HepG2 (cell line): ENCODE measurements at regions not wholly inside any gene's neighbourhood (a gene's known extent, or its start where the extent isn't known, plus 50 kb on each side); places are given as distances from the start of the nearest gene placed in this dataset.

Source experiments
- ATAC-seq: fragments of 200-7000 bp; cut with Tn5 transposase; 3 replicates; pipeline ENCODE4 v1.9.1; 2020; ENCODE audit warnings: mild to moderate bottlenecking, moderate library complexity
- BruUV-seq: library from RNA; stranded (reverse); fragments of 400-500 nt; replicated peaks from 2 replicates; lab custom pipeline; 2021; lab: Mats Ljungman, UMichigan
- CTCF ChIA-PET: fragments of 300-600 bp; formaldehyde crosslinking; extraction: SDS; loops from one replicate; lab custom pipeline; 2021; ENCODE audit warnings: low total read pairs, inconsistent platforms, low intra/inter-chr PET ratio; lab: Yijun Ruan, JAX
- POLR2A ChIA-PET: fragments of 350-600 bp; sonication (Branson Sonifier 250); formaldehyde crosslinking; loops from one replicate; lab custom pipeline; 2020; ENCODE audit warnings: antibody characterized with exemption, inconsistent platforms; lab: Yijun Ruan, JAX
- DNase-seq: peaks from one replicate; pipeline ENCODE4 v3.0.0-alpha.2; 2015; ENCODE audit warnings: low spot score
- FAIRE-seq: peaks from 3 replicates; lab custom pipeline; 2011; peaks lifted over from hg19 to GRCh38; lab: Jason Lieb, UNC
- H2AFZ ChIP-seq: one replicate; pipeline ENCODE4 v1.6.1; 2011; ENCODE audit warnings: low read length, inconsistent platforms
- H3K27ac ChIP-seq: fragments of 300-600 bp; 3 replicates; pipeline ENCODE4 v1.8.0; 2011; ENCODE audit warnings: mixed run types, mild to moderate bottlenecking, mixed read lengths, low read length, inconsistent platforms; ENCODE audit not compliant: insufficient read depth; ENCODE audit errors: extremely low read length
- H3K27me3 ChIP-seq, 2 experiments: fragments of 200-600 bp in 1 of 2; 2 replicates in 1 of 2; 3 replicates in 1 of 2; pipeline versions ENCODE4 v1.6.0 to v1.8.0; 2011; ENCODE audit warnings: low read length in 2 of 2, mild to moderate bottlenecking in 2 of 2, moderate library complexity in 2 of 2, inconsistent platforms in 1 of 2; ENCODE audit not compliant: insufficient read depth in 2 of 2, control insufficient read depth in 1 of 2
- H3K36me3 ChIP-seq, 2 experiments: fragments of 200-600 bp in 1 of 2; replicated peaks in 1 of 2; 2 replicates in 1 of 2; 3 replicates in 1 of 2; pipeline versions ENCODE4 v1.5.1 to v1.8.0; 2011; ENCODE audit warnings: low read length in 2 of 2, inconsistent platforms in 1 of 2; ENCODE audit not compliant: insufficient read depth in 2 of 2, control insufficient read depth in 1 of 2
- H3K4me1 ChIP-seq: 2 replicates; pipeline ENCODE4 v1.5.1; 2012; ENCODE audit warnings: low read length, inconsistent platforms; ENCODE audit not compliant: insufficient read depth
- H3K4me2 ChIP-seq: 2 replicates; pipeline ENCODE4 v1.6.0; 2011; ENCODE audit warnings: low read depth, low read length, inconsistent platforms
- H3K4me3 ChIP-seq, 3 experiments: fragments of 200-600 bp in 1 of 3; sonication (generic), shearing (Covaris generic) in 1 of 3; replicated peaks in 1 of 3; 2 replicates each; pipeline ENCODE4 v1.5.1; 2011 to 2016; ENCODE audit warnings: low read length in 3 of 3, inconsistent platforms in 2 of 3, low read depth in 2 of 3, mild to moderate bottlenecking in 2 of 3, control low read depth in 1 of 3, mixed read lengths in 1 of 3; ENCODE audit not compliant: insufficient read depth in 1 of 3
- H3K79me2 ChIP-seq: one replicate; pipeline ENCODE4 v1.6.1; 2011; ENCODE audit warnings: low read length, inconsistent platforms; ENCODE audit not compliant: insufficient read depth
- H3K9ac ChIP-seq: 2 replicates; pipeline ENCODE4 v1.6.0; 2011; ENCODE audit warnings: mild to moderate bottlenecking, low read depth, low read length, inconsistent platforms; ENCODE audit not compliant: insufficient read depth
- H3K9me3 ChIP-seq: 2 replicates; pipeline ENCODE4 v1.5.1; 2012; ENCODE audit warnings: mild to moderate bottlenecking, low read length
- H4K20me1 ChIP-seq: 2 replicates; pipeline ENCODE4 v1.6.0; 2011; ENCODE audit warnings: inconsistent platforms, mild to moderate bottlenecking, low read length, moderate library complexity; ENCODE audit not compliant: insufficient read depth
- CBFB ChIP-seq: sonication (generic); formaldehyde crosslinking; IDR thresholded peaks from 2 replicates; pipeline ENCODE4 v1.4.0; 2020; ENCODE audit warnings: missing genetic modification reagents
- HHEX ChIP-seq: IDR thresholded peaks from 2 replicates; pipeline ENCODE4 v1.6.1; 2016; ENCODE audit warnings: control low read depth
- KDM1A ChIP-seq: IDR thresholded peaks from 2 replicates; pipeline ENCODE4 v1.6.1; 2016; ENCODE audit warnings: missing compliant biosample characterization
- MIER2 ChIP-seq: IDR thresholded peaks from 2 replicates; pipeline ENCODE4 v1.6.1; 2016; ENCODE audit warnings: missing biosample characterization, missing genetic modification reagents
- REST ChIP-seq, 2 experiments: IDR thresholded peaks; 2 replicates each; pipeline ENCODE4 v1.6.1; 2011 to 2012; ENCODE audit warnings: low read length in 2 of 2, borderline replicate concordance in 1 of 2, low read depth in 1 of 2, mild to moderate bottlenecking in 1 of 2, moderate library complexity in 1 of 2
- ZNF136 ChIP-seq: sonication (generic); formaldehyde crosslinking; IDR thresholded peaks from 2 replicates; pipeline ENCODE4 v1.8.1; 2022; ENCODE audit warnings: low read depth, mild to moderate bottlenecking, moderate library complexity, missing genetic modification reagents
- WGBS: methylation state at CpG from one replicate; pipeline ENCODE4 v1.1.6; 2017; ENCODE audit warnings: low lambda C conversion rate; 5-methylcytosine and 5-hydroxymethylcytosine counted together
- in situ Hi-C: cut with HindIII; loops from 2 replicates; pipeline ENCODE4 v1.10.0; 2017; ENCODE audit warnings: low pct_unique_long_range_greater_than_20kb; ENCODE audit not compliant: extremely low pct_ligation_motif_present
- intact Hi-C: fragments of 100-400 bp; cut with micrococcal nuclease; formaldehyde crosslinking; loops from one replicate; pipeline ENCODE4 v1.10.0; 2022; ENCODE audit not compliant: unreplicated experiment

- Histone ChIP-seq H3K9ac (no peak overlapping the region), H3K27ac (no peak overlapping the region), H2AFZ (no peak overlapping the region), H3K4me1 (no peaks in the 10 kb centered on the region), H3K9me3 (no peaks in the 10 kb centered on the region), H3K27me3 (peaks cover 0 to 13% of the 10 kb centered on the region in 2 experiments; a peak in 2 of 5 replicates), H3K4me2 (no peak overlapping the region), H3K4me3 (no peak overlapping the region), H4K20me1 (no peaks in the 10 kb centered on the region), H3K79me2 (no peaks in the 10 kb centered on the region), H3K36me3 (no peaks in the 10 kb centered on the region)
- ChIA-PET CTCF (no interaction called here), POLR2A (no interaction called here)
- in situ Hi-C loops = no loop called here
- DNase-seq = no peak
- intact Hi-C loops = no loop called here
- no TSS peak for BruUV-seq
- TF ChIP-seq CBFB (CRISPR knock-in tag) = no peak
- no peak for FAIRE-seq
- ATAC-seq = no peak
- WGBS = 5% methylated on average over 3 of the region's 3 CpGs
Measured at GRCh38 chr16:55411231-55411630, 67.8 kb upstream of the MMP2 start.

- H3K4me2 ChIP-seq = no peak overlapping the region
- H3K36me3 ChIP-seq = no peaks in the 10 kb centered on the region
- intact Hi-C loops (no loop called here), in situ Hi-C loops (no loop called here)
- peak; percentile 41; the same call in 2 of the 3 replicates for ATAC-seq
- H3K9ac ChIP-seq = no peak overlapping the region
- DNase-seq = no peak
- FAIRE-seq = no peak
- peaks cover 0 to 9% of the 10 kb centered on the region in 2 experiments; a peak in 2 of 5 replicates for H3K27me3 ChIP-seq
- no peaks in the 10 kb centered on the region for H3K79me2 ChIP-seq
- H3K9me3 ChIP-seq = no peaks in the 10 kb centered on the region
- H3K4me1 ChIP-seq = no peaks in the 10 kb centered on the region
- WGBS = 0% methylated on average over 2 of the region's 2 CpGs
- no TSS peak for BruUV-seq
- CTCF ChIA-PET = no interaction called here
- TF ChIP-seq HHEX = no peak
- peak; percentile 57 to 91 for TF ChIP-seq REST (IDR thresholded peaks at IDR 0.05; ENCODE audit: borderline replicate concordance in 1 of 2, low read depth in 1 of 2, low read length in 2 of 2)
- TF ChIP-seq ZNF136 (CRISPR knock-in tag) = no peak
- TF ChIP-seq KDM1A (CRISPR knock-in tag) = no peak
- peak; percentile 91 for TF ChIP-seq MIER2 (CRISPR knock-in tag)
- H4K20me1 ChIP-seq = no peaks in the 10 kb centered on the region
- no peak overlapping the region for H2AFZ ChIP-seq
- no peak overlapping the region for H3K27ac ChIP-seq
- no peak overlapping the region for H3K4me3 ChIP-seq
- POLR2A ChIA-PET = no interaction called here
Measured at GRCh38 chr16:55418586-55418985, 60.4 kb upstream of the MMP2 start.
